ENCODE measurements at regions not wholly inside any gene's neighbourhood (a gene's known extent, or its start where the extent isn't known, plus 50 kb on each side); places are given as distances from the start of the nearest gene placed in this dataset.

GRCh38 chr5:174599992-174600391 lies 124.4 kb upstream of the MSX2 start:
- Histone ChIP-seq H3K4me3 (no peak overlapping the region), H3K9me3 (peaks cover 0 to 4% of the 10 kb centered on the region in 2 donors), H3K4me1 (no peaks in the 10 kb centered on the region), H3K36me3 (no peaks in the 10 kb centered on the region), H3K27ac (no peak overlapping the region), H3K27me3 (no peaks in the 10 kb centered on the region)
- no peak for TF ChIP-seq CTCF (IDR thresholded peaks at IDR 0.05)
- DNase-seq (ENCODE audit: low spot score) = no peak

- no peak for TF ChIP-seq CTCF (IDR thresholded peaks at IDR 0.05)
- Histone ChIP-seq H3K4me1 (no peaks in the 10 kb centered on the region), H3K9me3 (peaks cover 0 to 4% of the 10 kb centered on the region in 2 donors), H3K36me3 (no peaks in the 10 kb centered on the region), H3K27ac (no peak overlapping the region), H3K27me3 (no peaks in the 10 kb centered on the region), H3K4me3 (no peak overlapping the region)
- no peak for DNase-seq (ENCODE audit: low spot score)
Measured at GRCh38 chr5:174601946-174602345, 122.4 kb upstream of the MSX2 start.

- DNase-seq (ENCODE audit: low spot score) = no peak
- Histone ChIP-seq H3K4me1 (peaks cover 0 to 7% of the 10 kb centered on the region in 2 donors), H3K9me3 (peaks cover 0 to 4% of the 10 kb centered on the region in 2 donors), H3K27me3 (no peaks in the 10 kb centered on the region), H3K36me3 (no peaks in the 10 kb centered on the region), H3K27ac (no peak overlapping the region), H3K4me3 (no peak overlapping the region)
- TF ChIP-seq CTCF (IDR thresholded peaks at IDR 0.05) = no peak
Measured at GRCh38 chr5:174606153-174606552, 118.2 kb upstream of the MSX2 start.

- no peak for DNase-seq (ENCODE audit: low spot score)
- H3K27ac ChIP-seq = no peak overlapping the region
- H3K4me3 ChIP-seq = no peak overlapping the region
- no peak for TF ChIP-seq CTCF (IDR thresholded peaks at IDR 0.05)
- H3K36me3 ChIP-seq = no peaks in the 10 kb centered on the region
- H3K27me3 ChIP-seq = no peaks in the 10 kb centered on the region
- peaks cover 0 to 4% of the 10 kb centered on the region in 2 donors for H3K9me3 ChIP-seq
- peaks cover 0 to 7% of the 10 kb centered on the region in 2 donors for H3K4me1 ChIP-seq
Measured at GRCh38 chr5:174606646-174607045, 117.7 kb upstream of the MSX2 start.

- DNase-seq (ENCODE audit: low spot score) = no peak
- peaks cover 0 to 7% of the 10 kb centered on the region in 2 donors for H3K4me1 ChIP-seq
- no peaks in the 10 kb centered on the region for H3K36me3 ChIP-seq
- H3K4me3 ChIP-seq = no peak overlapping the region
- H3K27me3 ChIP-seq = no peaks in the 10 kb centered on the region
- H3K9me3 ChIP-seq = peaks cover 0 to 4% of the 10 kb centered on the region in 2 donors
- no peak overlapping the region for H3K27ac ChIP-seq
- TF ChIP-seq CTCF (IDR thresholded peaks at IDR 0.05) = no peak
Measured at GRCh38 chr5:174607205-174607604, 117.2 kb upstream of the MSX2 start.

GRCh38 chr5:174607916-174608315 lies 116.5 kb upstream of the MSX2 start:
- DNase-seq (ENCODE audit: low spot score) = no peak
- Histone ChIP-seq H3K4me1 (peaks cover 0 to 7% of the 10 kb centered on the region in 2 donors), H3K9me3 (peaks cover 0 to 4% of the 10 kb centered on the region in 2 donors), H3K27me3 (no peaks in the 10 kb centered on the region), H3K36me3 (no peaks in the 10 kb centered on the region), H3K4me3 (no peak overlapping the region), H3K27ac (no peak overlapping the region)
- no peak for TF ChIP-seq CTCF (IDR thresholded peaks at IDR 0.05)
